GM21737 (cell line): ENCODE measurements at regions not wholly inside any gene's neighbourhood (a gene's known extent, or its start where the extent isn't known, plus 50 kb on each side); places are given as distances from the start of the nearest gene placed in this dataset.

Experiments used
- ATAC-seq: cut with Tn5 transposase; IDR thresholded peaks from one replicate; pipeline ENCODE4 v1.9.1; 2021; ENCODE audit warnings: mild to moderate bottlenecking, moderate library complexity; ENCODE audit not compliant: unreplicated experiment

DNA sequence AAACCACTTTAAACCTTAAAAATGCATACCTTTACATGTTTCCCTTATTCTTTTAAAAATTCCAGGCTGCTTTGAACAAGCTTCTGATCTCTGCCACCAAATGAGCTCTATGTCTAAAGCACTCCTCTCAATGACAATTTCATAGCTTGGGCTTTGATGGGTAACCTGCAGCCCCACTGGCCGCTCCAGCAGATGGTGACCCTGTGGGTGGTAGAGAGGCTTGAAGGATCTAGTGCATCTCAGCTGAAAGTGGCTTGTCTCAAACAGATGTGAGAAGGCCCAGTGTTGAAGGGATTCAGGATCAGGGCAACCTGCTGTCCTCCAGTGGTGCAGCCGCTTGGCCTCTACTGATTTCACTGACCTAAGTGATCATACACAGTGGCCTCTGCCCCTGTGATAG is 84.7 kb upstream of the IRF2BP2 start:
- ATAC-seq: no peak

DNA sequence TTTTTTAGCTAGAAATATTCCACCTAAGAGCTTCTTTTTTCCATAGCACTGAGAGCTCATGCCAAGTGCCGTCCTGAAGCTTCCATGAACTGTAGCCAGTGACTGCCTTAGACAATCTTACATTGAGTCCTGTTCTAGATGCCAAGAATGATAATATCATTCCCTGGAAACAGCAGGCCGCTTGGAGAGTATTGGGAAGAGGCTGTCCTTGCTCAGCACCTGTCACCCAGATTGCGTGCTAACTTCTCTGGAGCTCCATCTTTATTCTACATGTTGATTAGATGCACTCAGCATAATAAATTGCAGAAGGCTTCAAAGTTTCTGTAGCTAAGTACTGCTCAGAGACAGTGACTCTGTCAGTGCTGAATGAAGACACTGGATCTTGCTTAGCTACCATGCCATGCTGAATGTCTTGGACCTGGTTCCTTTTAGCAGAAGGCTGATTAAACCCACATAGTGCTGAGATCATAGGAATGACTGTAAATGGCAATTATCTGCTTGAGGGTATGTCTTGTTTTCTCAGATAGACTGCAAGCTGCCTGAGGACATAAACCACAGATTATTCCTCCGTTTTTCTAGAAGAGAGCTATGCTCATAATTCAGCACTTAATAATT is 83.1 kb upstream of the IRF2BP2 start:
- ATAC-seq: no peak

DNA sequence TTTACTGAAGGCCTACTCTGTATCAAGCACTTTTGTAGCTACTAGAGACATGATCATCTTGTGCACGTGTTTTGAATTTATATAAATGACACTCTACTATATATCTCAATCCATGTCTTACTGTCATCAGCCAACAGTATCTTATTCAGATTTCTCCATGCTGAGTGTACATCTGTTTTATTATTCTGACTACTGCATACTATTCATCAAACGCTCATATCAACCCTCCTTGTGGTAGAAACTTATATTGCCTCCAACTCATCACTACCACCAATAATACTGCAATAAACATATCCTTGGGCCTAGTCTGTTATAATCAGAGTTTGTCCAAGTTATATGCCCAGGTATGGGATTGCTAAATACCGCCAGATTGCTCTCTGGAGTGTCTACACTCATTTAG is 81.6 kb upstream of the IRF2BP2 start:
- no peak for ATAC-seq

DNA sequence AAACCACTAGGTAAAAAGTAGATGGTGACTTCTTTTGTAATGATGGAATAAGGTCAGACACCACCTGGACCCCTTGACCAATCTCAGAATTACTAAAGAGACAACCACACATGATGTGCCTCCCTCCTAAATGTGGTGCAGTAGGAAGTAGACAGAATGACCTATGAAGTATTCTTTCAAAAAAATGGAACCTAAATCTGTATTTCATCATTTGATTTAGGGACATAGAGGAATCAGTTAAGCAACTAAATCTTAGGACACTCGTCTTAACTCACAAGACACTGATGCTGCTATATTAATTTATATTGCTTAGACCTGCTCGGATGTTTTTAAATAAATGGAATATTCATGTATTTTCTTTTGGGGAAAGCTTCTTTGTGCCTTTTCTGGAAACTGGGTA is 80.9 kb upstream of the IRF2BP2 start:
- no peak for ATAC-seq

DNA sequence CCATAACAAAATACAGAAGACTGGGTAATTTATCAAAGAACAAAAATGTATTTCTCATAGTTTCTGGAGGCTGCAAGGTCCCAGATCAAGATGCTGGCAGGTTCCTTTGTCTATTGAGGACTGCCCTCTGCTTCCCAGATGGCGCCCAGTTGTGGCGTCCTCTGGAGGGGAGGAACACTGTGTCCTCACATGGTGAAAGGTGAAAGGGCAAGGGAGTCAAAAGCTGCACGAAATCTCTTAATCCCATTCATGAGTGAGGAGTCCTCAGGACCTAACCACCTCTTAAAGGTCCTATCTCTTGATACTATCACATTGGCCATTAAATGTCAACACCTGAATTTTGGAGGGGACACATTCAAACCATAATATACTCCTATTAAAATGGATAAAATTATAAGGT is 79.3 kb upstream of the IRF2BP2 start:
- ATAC-seq: no peak

DNA sequence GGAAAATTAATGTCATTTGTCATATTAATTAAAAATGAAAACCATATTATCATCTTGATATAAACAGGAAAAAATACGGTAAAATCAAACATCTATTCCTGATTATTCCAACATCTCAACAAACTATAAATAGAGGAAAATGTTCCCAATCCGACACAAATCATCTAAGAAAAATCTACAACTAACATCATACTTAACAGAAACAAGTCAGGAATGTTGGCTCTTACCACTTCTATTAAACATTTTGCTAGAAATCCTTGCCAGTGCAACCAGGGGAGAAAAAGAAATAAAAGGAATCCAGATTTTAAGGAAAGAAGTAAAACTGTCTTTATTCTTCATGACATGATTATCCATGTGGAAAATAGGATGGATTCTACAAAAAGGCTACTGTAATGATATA is 77.0 kb upstream of the IRF2BP2 start:
- no peak for ATAC-seq

DNA sequence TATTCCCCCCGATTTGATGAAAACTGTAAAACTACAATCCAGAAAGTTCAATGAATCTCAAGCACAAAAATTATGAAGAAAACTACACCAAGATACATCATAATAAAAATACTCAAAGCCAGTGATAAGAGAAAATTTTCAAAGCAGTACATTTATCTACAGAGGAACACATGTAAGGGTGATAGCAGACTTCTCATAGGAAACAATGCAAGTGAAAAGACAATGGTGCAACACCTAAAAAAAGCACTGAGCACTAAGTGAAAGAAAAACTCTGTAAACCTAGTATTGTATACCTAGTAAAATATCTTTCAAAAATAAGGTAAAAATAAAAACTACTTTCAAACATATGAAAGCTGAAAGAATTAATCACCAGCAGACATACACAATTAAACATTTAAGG is 76.1 kb upstream of the IRF2BP2 start:
- ATAC-seq: no peak

DNA sequence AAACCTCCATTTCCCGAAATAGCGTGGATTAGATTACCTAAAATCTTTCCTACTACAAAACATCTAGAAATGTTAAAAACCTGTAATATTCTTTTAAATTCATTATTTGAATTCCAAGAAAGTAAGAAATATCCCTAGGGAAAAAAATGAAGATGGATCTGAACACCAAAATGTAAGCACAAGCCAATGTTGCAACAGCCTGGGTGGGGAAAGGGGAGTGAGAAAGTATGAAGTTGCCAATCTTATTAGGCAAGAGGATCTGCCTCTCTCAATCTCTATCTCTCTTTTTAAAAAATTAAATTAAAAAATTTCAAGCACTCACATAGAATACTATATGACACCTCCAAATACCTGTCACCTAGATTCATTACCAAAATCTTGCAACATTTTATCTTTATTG is 74.9 kb upstream of the IRF2BP2 start:
- no peak for ATAC-seq

DNA sequence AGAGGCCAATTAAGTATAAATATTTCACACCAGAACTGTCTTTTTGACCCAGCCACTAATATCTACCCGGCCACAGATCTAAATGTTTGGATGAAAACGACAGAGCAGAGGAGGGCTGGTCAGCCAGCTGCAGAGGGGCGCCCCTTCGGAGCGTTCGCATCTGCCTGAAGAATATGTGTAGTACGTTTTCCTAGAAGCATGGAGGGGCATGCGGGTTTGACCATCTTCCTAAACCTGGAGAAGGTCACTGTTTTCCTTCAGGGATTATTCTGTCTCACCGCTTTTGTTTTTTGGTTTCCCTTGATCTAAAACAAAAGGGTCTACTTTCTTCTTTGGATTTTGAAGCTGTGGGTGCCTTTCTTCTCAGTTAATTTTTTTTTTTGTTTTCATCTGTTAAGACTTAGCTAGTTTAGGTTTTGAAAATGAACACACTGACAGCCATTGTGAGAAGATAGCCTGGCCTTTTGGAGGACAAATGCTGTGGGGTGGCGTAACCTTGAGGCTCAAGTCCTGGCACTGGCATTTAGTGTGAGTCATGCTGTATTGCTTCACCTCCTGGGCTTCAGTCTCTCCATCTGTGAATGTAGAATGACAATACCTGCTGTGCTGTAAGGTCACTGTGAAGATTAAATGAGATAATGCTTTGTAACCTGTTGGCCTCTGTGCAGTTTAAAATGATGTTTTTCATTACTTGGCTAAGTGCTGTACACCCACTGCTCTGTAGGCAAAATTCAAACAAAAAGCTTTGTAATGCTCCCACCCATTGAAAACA is 74.1 kb upstream of the IRF2BP2 start:
- no peak for ATAC-seq

DNA sequence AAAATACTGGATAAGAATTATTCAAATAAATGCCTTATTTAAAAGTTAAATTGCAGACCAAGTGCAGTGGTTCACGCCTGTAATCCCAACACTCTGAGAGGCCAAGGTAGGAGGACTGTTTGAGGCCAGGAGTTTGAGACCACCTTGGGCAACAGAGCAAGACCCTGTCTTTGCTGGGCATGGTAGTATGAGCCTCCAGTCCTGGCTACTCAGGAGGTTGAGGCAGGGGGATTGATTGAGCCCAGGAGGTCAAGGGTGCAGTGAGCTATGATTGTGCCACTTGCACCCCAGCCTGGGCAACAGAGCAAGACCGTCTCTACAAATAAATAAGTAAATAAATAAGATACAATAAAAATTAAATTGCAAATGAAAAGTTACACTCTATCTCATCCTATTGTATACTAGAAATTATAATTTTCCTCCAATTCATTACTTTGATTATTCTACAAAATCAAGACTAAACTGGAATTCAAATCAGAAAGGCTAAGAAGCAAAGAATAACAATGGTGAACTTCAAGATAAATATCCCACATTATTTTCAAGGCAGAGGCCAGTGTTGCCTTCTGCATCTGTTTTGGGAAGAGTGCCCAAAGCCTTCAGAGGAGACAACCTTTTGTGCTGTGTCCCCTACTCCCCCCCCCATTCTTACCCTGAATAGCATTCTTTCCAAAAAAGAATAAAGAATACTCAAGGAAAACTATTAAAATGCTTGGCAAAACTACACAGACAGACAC is 73.3 kb upstream of the IRF2BP2 start:
- ATAC-seq: no peak

DNA sequence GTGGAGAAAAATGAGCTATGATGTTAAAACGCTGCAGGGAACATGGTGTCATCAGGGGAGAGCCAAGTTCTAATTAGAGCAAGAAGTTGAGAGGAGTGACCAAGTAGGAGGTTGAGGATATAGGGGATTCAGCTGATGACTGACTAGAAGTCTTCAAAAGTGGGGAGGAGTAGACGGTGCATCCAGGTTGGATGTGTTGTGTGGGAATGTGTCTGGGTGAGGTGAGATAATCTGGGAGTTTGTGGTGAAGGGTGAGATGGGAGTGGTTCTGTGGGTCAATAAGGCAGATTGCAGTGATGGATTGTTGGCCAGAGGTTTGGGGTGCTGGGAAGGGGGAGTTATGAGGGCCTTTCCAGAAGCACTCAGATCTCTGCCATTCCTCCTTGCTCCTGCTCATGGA is 72.0 kb upstream of the IRF2BP2 start:
- ATAC-seq: no peak

DNA sequence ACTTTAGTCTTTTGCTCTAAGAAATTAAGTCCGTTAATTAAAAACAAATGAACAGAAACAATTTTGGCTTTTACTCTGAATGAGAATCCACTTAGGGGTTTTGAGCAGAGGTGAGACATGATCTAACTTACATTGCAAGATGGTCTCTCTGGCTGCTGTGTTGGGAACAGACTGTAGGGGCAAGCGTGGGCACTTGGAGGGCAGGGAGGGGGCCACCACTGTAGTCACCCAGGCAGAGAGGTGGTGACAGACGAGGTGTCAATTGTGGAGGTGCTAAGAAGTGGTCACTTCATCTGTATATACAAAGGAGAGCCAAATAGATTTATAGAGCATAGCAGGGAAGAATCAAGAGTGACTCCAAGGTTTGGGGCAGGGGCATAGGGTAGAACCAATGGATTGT is 71.1 kb upstream of the IRF2BP2 start:
- no peak for ATAC-seq

DNA sequence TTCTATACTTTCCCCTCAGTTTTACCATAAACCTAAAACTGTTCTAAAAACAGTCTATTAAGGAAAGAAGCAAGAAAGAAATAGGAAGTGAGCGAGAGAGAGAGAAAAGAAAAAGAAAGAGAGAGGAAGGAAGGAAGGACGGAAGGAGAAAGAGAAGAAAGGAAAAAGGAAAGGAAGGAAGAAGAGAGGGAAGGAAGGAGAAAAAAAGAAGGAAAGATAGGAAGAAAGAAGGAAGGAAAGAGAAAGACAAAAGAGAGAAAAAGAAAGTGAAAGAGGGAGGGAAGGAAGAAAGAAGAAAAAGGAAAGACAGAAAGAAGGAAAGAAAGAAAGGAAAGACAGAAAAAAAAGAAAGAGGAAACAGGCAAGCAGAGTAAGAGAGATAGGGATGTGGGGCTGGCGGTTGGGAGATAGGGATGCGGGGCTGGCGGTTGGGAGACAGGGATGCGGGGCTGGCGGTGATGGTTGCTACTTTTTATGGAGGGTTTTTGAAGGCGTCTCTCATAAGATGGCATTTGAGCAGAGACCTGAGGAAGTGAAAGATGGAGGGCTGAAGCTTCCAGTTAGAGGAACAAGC is 70.4 kb upstream of the IRF2BP2 start:
- ATAC-seq: no peak

DNA sequence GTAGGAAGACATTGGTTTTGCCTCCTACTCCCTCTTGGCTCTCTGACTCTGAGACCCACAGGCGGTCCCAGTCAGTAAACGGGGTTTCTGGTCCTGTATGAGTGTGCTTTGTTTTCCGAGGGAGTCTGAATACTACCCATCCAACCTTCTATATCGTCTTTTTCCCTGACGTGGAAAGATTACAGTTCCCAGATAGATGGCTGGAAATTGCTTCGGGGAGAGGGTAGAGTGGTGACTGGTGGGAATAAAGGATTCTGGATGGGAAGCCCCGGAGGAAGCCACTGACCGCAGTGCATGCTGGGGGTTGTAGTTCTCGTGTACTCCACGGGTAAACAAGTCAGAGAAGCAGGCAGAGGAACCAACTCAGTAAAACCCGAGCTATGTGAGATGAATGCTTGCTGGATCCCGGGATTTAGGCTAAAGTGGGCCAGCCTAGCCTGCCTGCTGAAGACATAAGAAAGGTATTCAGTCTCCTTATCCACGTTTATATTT is 66.2 kb upstream of the IRF2BP2 start:
- no peak for ATAC-seq

DNA sequence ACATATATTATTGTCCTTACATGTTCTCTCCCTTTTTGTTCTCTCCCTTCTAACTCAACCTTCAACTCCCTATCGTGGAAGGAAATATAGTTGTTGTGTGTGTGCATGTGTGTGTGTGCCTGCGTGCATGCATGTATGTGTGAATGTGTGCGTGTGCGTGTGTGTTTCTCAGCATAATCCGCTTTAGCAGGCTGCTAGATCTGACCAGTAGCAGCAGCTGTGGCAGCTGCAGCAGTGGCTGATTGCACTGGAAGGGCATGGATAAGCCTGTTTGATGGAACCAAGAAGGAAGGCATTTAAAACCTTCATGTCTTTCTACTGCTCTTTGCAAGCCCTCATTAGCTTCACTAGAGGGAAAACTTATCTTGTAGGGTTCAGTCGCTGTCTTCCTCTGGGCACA is 65.6 kb upstream of the IRF2BP2 start:
- ATAC-seq: no peak

DNA sequence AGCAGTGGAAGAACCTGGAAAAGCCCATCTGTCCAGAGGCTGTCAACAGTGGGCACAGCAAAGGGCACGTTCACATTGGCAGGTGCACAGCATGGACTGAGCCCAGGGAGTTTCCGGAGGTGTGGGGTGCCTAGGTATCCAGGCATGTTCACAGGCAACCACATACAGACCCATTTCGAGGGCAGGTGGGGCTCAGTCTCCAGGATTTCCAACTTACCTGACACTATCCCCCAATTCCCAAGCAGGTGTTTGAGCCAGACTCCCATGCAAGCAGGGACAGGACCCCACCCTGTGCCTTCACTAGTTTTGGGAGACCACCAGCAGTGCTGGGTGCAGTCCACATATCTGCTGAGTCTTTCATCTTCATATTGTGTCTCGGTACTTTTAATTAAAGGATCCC is 65.0 kb upstream of the IRF2BP2 start:
- no peak for ATAC-seq

DNA sequence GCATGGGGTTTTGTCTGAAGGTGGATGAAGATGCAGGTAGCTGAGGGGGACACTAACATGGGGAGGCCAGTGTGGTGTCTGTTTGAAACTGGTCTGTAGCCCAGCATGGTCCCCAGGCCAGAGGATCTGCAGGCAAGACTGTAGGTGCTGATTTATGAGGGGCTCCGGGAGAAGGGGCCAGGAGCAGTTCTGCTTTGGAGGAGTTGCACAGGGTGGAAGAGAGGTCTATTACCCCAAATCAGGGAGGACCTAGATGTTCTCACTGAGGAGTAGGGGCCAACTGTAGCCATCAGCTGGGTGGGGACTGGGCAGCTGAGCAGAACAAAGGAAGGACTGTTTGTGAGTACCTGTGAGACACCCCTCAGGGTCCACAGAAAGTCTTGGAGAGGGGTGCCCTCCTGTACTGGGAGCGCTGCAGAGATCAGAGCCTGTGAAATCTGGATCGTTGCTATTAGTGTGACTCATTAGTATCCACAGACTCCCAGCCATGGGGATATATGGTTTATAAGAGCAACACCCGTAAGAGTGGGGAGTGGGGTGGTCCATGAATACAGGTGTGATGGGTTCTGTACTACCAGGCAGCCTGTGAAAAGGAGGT is 64.3 kb upstream of the IRF2BP2 start:
- ATAC-seq: no peak

DNA sequence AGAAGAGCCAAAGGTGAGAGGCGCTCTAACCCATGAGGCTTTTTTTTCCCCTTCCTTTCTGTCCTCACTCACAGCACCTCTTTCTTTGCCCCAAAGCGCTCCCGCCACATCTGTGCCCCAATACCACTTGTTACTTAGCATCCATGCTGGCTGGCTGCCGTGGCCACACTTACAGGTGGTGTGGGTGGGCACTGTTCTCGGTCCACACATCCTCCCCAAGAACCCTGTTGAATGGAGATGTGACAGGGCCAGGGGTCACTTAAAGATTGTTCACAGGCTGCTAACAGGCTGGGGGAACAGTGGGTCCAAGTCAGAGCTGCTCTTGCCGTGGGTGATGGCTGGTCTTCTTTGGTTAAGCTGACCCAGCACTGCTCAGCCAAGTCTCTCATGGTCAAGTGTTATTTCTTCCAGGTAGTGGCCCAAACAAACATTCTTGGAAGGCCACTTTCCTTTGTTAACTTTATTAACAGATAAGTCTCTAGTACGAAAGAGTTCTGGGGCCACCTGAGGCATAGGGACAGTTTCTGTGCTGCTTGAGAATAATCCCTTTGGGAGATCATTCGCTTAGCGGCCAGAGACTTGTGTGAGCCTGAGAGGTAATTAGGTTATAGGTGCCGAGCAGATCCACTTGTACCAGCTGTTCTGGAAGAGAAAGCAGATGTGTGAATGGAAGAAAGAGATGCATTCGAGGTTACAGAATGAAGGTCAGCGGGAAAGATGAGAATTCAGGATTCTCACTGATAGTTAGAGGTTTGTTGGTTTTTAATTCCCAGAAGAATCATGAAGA is 62.6 kb upstream of the IRF2BP2 start:
- ATAC-seq: no peak

DNA sequence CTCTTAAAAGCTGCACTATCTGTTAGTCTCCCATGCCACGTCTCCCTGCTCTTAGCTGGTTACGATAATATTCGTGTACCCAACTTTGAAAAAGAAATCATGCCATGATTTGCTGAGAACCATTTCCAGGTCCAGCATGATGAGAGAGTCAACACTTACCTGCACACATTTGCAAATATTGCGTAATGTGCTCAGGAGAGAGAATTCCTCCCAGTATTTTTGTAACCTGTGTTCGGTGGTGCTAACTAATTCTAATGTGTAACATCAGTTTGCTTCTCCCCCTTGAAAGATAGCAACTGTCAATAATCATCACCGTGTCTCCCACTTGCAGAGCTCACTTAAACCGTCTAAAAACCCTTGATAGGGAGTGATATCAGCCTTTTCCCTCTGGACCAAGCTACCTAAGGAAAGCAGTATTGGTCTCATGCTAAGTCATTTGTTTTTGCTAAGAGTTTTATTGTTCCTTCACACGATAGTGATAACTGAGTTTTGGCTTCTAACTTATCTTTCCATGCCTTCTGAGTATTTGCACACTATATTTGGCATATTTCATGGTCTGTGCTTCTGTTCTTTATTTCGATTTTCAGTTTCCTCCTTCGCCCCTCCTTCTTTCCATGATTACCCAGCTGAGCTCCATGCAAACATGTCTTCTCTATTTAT is 61.1 kb upstream of the IRF2BP2 start:
- ATAC-seq: no peak

DNA sequence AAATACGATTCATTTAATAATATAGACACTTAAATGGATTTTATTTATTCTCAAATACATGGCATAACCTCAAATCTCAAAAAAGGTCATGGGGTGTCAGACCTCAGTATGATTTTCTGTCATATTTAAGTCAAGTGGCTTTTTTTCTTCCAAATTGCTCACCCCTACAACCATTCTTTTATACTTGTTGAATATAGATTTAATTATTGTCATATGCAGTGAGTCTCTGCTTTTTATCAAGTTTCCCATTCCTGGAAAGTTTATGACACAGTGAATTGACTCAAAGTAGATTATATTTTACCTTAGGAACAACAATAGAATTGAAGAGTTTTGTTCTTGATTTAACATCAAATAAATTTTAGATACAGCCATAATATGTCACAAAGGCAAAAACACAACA is 59.5 kb upstream of the IRF2BP2 start:
- ATAC-seq: no peak
